ENCODE measurements at regions not wholly inside any gene's neighbourhood (a gene's known extent, or its start where the extent isn't known, plus 50 kb on each side); places are given as distances from the start of the nearest gene placed in this dataset.
A peak's percentile ranks its signal among the peaks of the same experiment; 100 is the strongest.

- Histone ChIP-seq H3K9me3 (no peaks in the 10 kb centered on the region), H3K4me3 (no peak overlapping the region), H3K4me1 (peaks cover 0 to 28% (median 4%) of the 10 kb centered on the region in 12 donors), H3K27ac (peak overlapping the region in 2 of 12 donors; percentile 28 to 39), H3K36me3 (no peaks in the 10 kb centered on the region), H3K27me3 (peaks cover 0 to 30% (median 0%) of the 10 kb centered on the region in 9 donors)
- DNase-seq (no peak), ATAC-seq (no peak)
- whole genome bisulfite sequencing, 4 donors: 45 to 55% (median 49%) methylated on average over 21 of the region's 21 CpGs
- intact Hi-C loops (cut with DNase I): no loop called here
- no peak for TF ChIP-seq CTCF (IDR thresholded peaks at IDR 0.05)
- TF ChIP-seq POLR2A (IDR thresholded peaks at IDR 0.05): no peak
These were observed 148.7 kb upstream of the COL5A1 start for GRCh38 chr9:134492721-134493460.

- peak in 1 of 5 donors; percentile 21 for DNase-seq
- Histone ChIP-seq H3K9me3 (no peaks in the 10 kb centered on the region), H3K4me3 (no peak overlapping the region), H3K4me1 (peaks cover 0 to 24% (median 4%) of the 10 kb centered on the region in 12 donors), H3K27me3 (peaks cover 0 to 30% (median 0%) of the 10 kb centered on the region in 9 donors), H3K27ac (peak overlapping the region in 1 of 12 donors; percentile 39), H3K36me3 (no peaks in the 10 kb centered on the region)
- intact Hi-C loops (cut with DNase I): no loop called here
- no peak for TF ChIP-seq POLR2A (IDR thresholded peaks at IDR 0.05)
- no peak for TF ChIP-seq CTCF (IDR thresholded peaks at IDR 0.05)
- ATAC-seq: no peak
- 84 to 89% (median 86%) methylated on average over 24 to 26 of the region's 26 CpGs for WGBS, 4 donors
These were observed 147.9 kb upstream of the COL5A1 start for GRCh38 chr9:134493461-134494272.

- no peak for DNase-seq
- no peak overlapping the region for H3K4me3 ChIP-seq
- H3K27ac ChIP-seq: no peak overlapping the region
- peaks cover 0 to 17% (median 3%) of the 10 kb centered on the region in 12 donors for H3K4me1 ChIP-seq
- H3K9me3 ChIP-seq: no peaks in the 10 kb centered on the region
- intact Hi-C loops (cut with DNase I): no loop called here
- peaks cover 0 to 30% (median 0%) of the 10 kb centered on the region in 9 donors for H3K27me3 ChIP-seq
- ATAC-seq: no peak
- 70 to 77% (median 73%) methylated on average over 16 to 17 of the region's 17 CpGs for WGBS, 4 donors
- H3K36me3 ChIP-seq: no peaks in the 10 kb centered on the region
- TF ChIP-seq POLR2A (IDR thresholded peaks at IDR 0.05) (no peak), CTCF (IDR thresholded peaks at IDR 0.05) (no peak)
These were observed 147.3 kb upstream of the COL5A1 start for GRCh38 chr9:134494273-134494815.

- Histone ChIP-seq H3K4me3 (no peak overlapping the region), H3K9me3 (no peaks in the 10 kb centered on the region), H3K36me3 (no peaks in the 10 kb centered on the region), H3K27ac (no peak overlapping the region), H3K4me1 (peaks cover 0 to 17% (median 3%) of the 10 kb centered on the region in 12 donors), H3K27me3 (peaks cover 0 to 35% (median 0%) of the 10 kb centered on the region in 9 donors)
- WGBS, 4 donors: 69 to 79% (median 74%) methylated on average over 11 of the region's 11 CpGs
- TF ChIP-seq POLR2A (IDR thresholded peaks at IDR 0.05) (no peak), CTCF (IDR thresholded peaks at IDR 0.05) (no peak)
- DNase-seq (peak in 1 of 5 donors; percentile 7), ATAC-seq (no peak)
- intact Hi-C loops (cut with DNase I): no loop called here
These were observed 146.7 kb upstream of the COL5A1 start for GRCh38 chr9:134494905-134495304.

Data from heart left ventricle (tissue), 16 donors.